HEK293 (cell line): ENCODE measurements at regions not wholly inside any gene's neighbourhood (a gene's known extent, or its start where the extent isn't known, plus 50 kb on each side); places are given as distances from the start of the nearest gene placed in this dataset.

Experiments used
- CTCF ChIA-PET: fragments of 350-600 bp; formaldehyde crosslinking; extraction: SDS; loops from one replicate; lab custom pipeline; 2021; ENCODE audit warnings: antibody characterized with exemption; lab: Yijun Ruan, JAX
- POLR2A ChIA-PET: fragments of 300-600 bp; formaldehyde crosslinking; extraction: SDS; loops from one replicate; lab custom pipeline; 2020; ENCODE audit warnings: antibody characterized with exemption, inconsistent platforms; lab: Yijun Ruan, JAX
- H3K27ac ChIP-seq: fragments of 200-500 bp; sonication (Bioruptor generic); 2 replicates; pipeline ENCODE4 v1.5.1; 2014; ENCODE audit warnings: low read depth, low read length, control low read depth, inconsistent platforms; ENCODE audit errors: extremely low read depth
- H3K36me3 ChIP-seq, 2 experiments: fragments of 200-500 bp in 1 of 2; sonication (Bioruptor generic) in 1 of 2; 1 replicate in 1 of 2; 2 replicates in 1 of 2; pipeline ENCODE4 v1.5.1; 2014 to 2017; ENCODE audit warnings: inconsistent platforms in 2 of 2, low read length in 2 of 2; ENCODE audit not compliant: control insufficient read depth in 2 of 2, insufficient read depth in 1 of 2
- H3K4me1 ChIP-seq: fragments of 200-500 bp; sonication (Bioruptor generic); 2 replicates; pipeline ENCODE4 v1.5.1; 2014; ENCODE audit warnings: mild to moderate bottlenecking, low read length, inconsistent platforms; ENCODE audit not compliant: control insufficient read depth, insufficient read depth
- H3K4me3 ChIP-seq: 2 replicates; pipeline ENCODE4 v1.5.1; 2011; ENCODE audit warnings: low read depth, mild to moderate bottlenecking, control low read depth, low read length, moderate library complexity
- H3K9me3 ChIP-seq: fragments of 200-500 bp; sonication (Bioruptor generic); 2 replicates; pipeline ENCODE4 v1.5.1; 2014; ENCODE audit warnings: low read depth, low read length, inconsistent platforms; ENCODE audit not compliant: control insufficient read depth, insufficient read depth
- ELK4 ChIP-seq: IDR thresholded peaks from 2 replicates; pipeline ENCODE4 v1.6.1; 2011; ENCODE audit warnings: mild to moderate bottlenecking, low read depth, low read length, borderline replicate concordance
- KLF16 ChIP-seq: fragments of 450-650 bp; formaldehyde crosslinking; IDR thresholded peaks from 2 replicates; pipeline ENCODE4 v1.5.1; 2017; ENCODE audit warnings: missing biosample characterization, missing genetic modification characterization
- KLF8 ChIP-seq: fragments of 450-650 bp; formaldehyde crosslinking; IDR thresholded peaks from 2 replicates; pipeline ENCODE4 v1.5.1; 2016; ENCODE audit warnings: missing biosample characterization, missing genetic modification characterization
- MYNN ChIP-seq: fragments of 450-650 bp; formaldehyde crosslinking; IDR thresholded peaks from 2 replicates; pipeline ENCODE4 v1.5.1; 2016; ENCODE audit warnings: missing biosample characterization, missing genetic modification characterization, borderline replicate concordance
- MZF1 ChIP-seq: fragments of 450-650 bp; formaldehyde crosslinking; IDR thresholded peaks from 2 replicates; pipeline ENCODE4 v1.5.1; 2017; ENCODE audit warnings: missing biosample characterization, missing genetic modification characterization, borderline replicate concordance
- REPIN1 ChIP-seq: fragments of 450-650 bp; formaldehyde crosslinking; IDR thresholded peaks from 2 replicates; pipeline ENCODE4 v1.5.1; 2017; ENCODE audit warnings: missing biosample characterization, missing genetic modification characterization, low read depth
- SP7 ChIP-seq: fragments of 450-650 bp; formaldehyde crosslinking; IDR thresholded peaks from 2 replicates; pipeline ENCODE4 v1.5.1; 2016; ENCODE audit warnings: missing biosample characterization, missing genetic modification characterization
- ZBTB7A ChIP-seq: fragments of 450-650 bp; formaldehyde crosslinking; IDR thresholded peaks from 2 replicates; pipeline ENCODE4 v1.5.1; 2016; ENCODE audit warnings: low read depth, missing biosample characterization, missing genetic modification characterization
- ZFP41 ChIP-seq: fragments of 450-650 bp; formaldehyde crosslinking; IDR thresholded peaks from 2 replicates; pipeline ENCODE4 v1.5.1; 2016; ENCODE audit warnings: missing biosample characterization, missing genetic modification characterization, borderline replicate concordance
- ZNF214 ChIP-seq: fragments of 450-650 bp; formaldehyde crosslinking; IDR thresholded peaks from 2 replicates; pipeline ENCODE4 v1.5.1; 2017; ENCODE audit warnings: missing biosample characterization, mild to moderate bottlenecking, missing genetic modification characterization, borderline replicate concordance
- ZNF274 ChIP-seq, 2 experiments: fragments of 200-500 bp in 1 of 2; fragments of 450-650 bp in 1 of 2; sonication (Bioruptor generic) in 1 of 2; formaldehyde crosslinking in 1 of 2; IDR thresholded peaks; 2 replicates each; pipeline versions ENCODE4 v1.5.1 to v1.6.1; 2014 to 2016; ENCODE audit warnings: borderline replicate concordance in 1 of 2, inconsistent platforms in 1 of 2, low read length in 1 of 2, missing biosample characterization in 1 of 2, missing genetic modification characterization in 1 of 2
- ZNF302 ChIP-seq: fragments of 450-650 bp; formaldehyde crosslinking; IDR thresholded peaks from 2 replicates; pipeline ENCODE4 v1.5.1; 2016; ENCODE audit warnings: missing biosample characterization, missing genetic modification characterization, low read depth
- ZNF416 ChIP-seq: fragments of 450-650 bp; formaldehyde crosslinking; IDR thresholded peaks from 2 replicates; pipeline ENCODE4 v1.5.1; 2016; ENCODE audit warnings: missing biosample characterization, missing genetic modification characterization
- ZNF48 ChIP-seq: fragments of 450-650 bp; formaldehyde crosslinking; IDR thresholded peaks from 2 replicates; pipeline ENCODE4 v1.5.1; 2016; ENCODE audit warnings: missing biosample characterization, missing genetic modification characterization
- ZNF629 ChIP-seq: fragments of 450-650 bp; formaldehyde crosslinking; IDR thresholded peaks from 2 replicates; pipeline ENCODE4 v1.5.1; 2017; ENCODE audit warnings: missing biosample characterization, missing genetic modification characterization
- ZNF701 ChIP-seq: fragments of 450-650 bp; formaldehyde crosslinking; IDR thresholded peaks from 2 replicates; pipeline ENCODE4 v1.5.1; 2016; ENCODE audit warnings: missing biosample characterization, missing genetic modification characterization
- ZNF768 ChIP-seq: fragments of 450-650 bp; formaldehyde crosslinking; IDR thresholded peaks from 2 replicates; pipeline ENCODE4 v1.5.1; 2018; ENCODE audit warnings: missing biosample characterization, mild to moderate bottlenecking, missing genetic modification characterization
- ZNF776 ChIP-seq: fragments of 450-650 bp; formaldehyde crosslinking; IDR thresholded peaks from 2 replicates; pipeline ENCODE4 v1.5.0; 2017; ENCODE audit warnings: missing biosample characterization, missing genetic modification characterization, borderline replicate concordance
- ZSCAN16 ChIP-seq: fragments of 450-650 bp; formaldehyde crosslinking; IDR thresholded peaks from 2 replicates; pipeline ENCODE4 v1.5.1; 2016; ENCODE audit warnings: missing biosample characterization, missing genetic modification characterization
- TF ChIP-seq, protein P1 (sequence below): fragments of 450-650 bp; formaldehyde crosslinking; IDR thresholded peaks from 2 replicates; pipeline ENCODE4 v1.5.1; 2016; ENCODE audit warnings: missing biosample characterization, missing genetic modification characterization
- TF ChIP-seq, protein P2 (sequence below): sonication (generic); formaldehyde crosslinking; IDR thresholded peaks from 2 replicates; pipeline ENCODE4 v1.8.1; 2022; ENCODE audit warnings: mild to moderate bottlenecking, moderate library complexity, missing genetic modification reagents

- H3K9me3 ChIP-seq: no peaks in the 10 kb centered on the region
- H3K4me3 ChIP-seq: no peak overlapping the region
- H3K36me3 ChIP-seq: no peaks in the 10 kb centered on the region
- ChIA-PET CTCF (no interaction called here), POLR2A (no interaction called here)
- no peak for TF ChIP-seq SP7 (tag by site-specific recombination)
- TF ChIP-seq ZNF274 (IDR thresholded peaks at IDR 0.05; ENCODE audit: low read length): no peak
- TF ChIP-seq ZNF274 (tag by site-specific recombination; IDR thresholded peaks at IDR 0.05; ENCODE audit: borderline replicate concordance): no peak
- no peak overlapping the region for H3K27ac ChIP-seq
- no peaks in the 10 kb centered on the region for H3K4me1 ChIP-seq
These were observed 428.6 kb downstream of the HACE1 start for GRCh38 chr6:104431096-104431495.

DNA sequence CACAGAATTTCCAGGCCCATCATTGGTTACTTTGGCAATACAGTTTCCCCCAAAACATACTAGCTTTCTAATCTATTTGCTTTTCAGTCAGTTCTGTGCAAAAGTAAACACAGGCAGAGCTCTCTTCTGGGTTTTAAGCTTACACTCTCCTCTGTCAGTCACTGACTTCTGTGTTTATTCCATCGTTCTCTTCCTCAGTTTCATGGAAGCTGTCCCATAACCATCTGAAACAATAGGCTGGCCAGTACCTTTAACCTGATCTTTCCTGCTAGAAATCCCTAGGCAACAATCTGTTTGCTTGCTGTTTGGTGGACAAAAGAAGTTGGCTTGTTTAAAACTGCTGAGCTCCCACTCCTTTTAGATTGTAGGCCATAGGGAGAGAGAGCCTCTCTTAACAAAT, 431.5 kb downstream of the HACE1 start:
- Histone ChIP-seq H3K27ac (no peak overlapping the region), H3K4me1 (no peaks in the 10 kb centered on the region), H3K4me3 (no peak overlapping the region), H3K9me3 (no peaks in the 10 kb centered on the region), H3K36me3 (no peaks in the 10 kb centered on the region)
- ChIA-PET POLR2A (no interaction called here), CTCF (no interaction called here)
- no peak for TF ChIP-seq ZBTB7A
- no peak for TF ChIP-seq ZNF701 (tag by site-specific recombination)
- TF ChIP-seq MYNN (tag by site-specific recombination): no peak
- no peak for TF ChIP-seq ZNF48

- H3K27ac ChIP-seq: no peak overlapping the region
- TF ChIP-seq MZF1 (tag by site-specific recombination) (no peak), ELK4 (no peak), REPIN1 (tag by site-specific recombination) (no peak), ZFP41 (tag by site-specific recombination) (no peak)
- TF ChIP-seq, all 188 proteins: peak for 0
- Histone ChIP-seq H3K9me3 (no peaks in the 10 kb centered on the region), H3K36me3 (no peaks in the 10 kb centered on the region), H3K4me3 (no peak overlapping the region), H3K4me1 (no peaks in the 10 kb centered on the region)
- CTCF ChIA-PET: no interaction called here
- POLR2A ChIA-PET: no interaction called here
These were observed 436.0 kb downstream of the HACE1 start for GRCh38 chr6:104423691-104424090.

DNA sequence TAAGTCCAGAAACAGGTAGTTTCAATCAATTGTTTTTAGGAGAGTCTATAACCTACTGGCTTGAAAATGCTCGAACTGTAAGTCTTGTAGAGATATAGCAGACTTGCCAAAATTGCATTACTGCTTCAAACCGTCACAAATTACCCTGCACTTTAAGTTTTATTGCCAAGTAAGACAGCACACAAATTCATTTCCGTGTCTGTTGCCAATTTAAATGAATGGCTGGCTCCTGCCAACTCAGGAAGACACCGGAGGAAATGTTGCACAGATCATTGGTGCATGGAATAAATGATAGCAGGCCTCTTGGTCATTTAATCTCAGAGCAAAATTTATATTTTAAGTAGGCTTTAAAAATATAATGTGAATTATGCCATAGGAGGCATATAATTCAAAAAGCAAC, 438.1 kb downstream of the HACE1 start:
- no peak overlapping the region for H3K4me3 ChIP-seq
- H3K27ac ChIP-seq: no peak overlapping the region
- H3K9me3 ChIP-seq: no peaks in the 10 kb centered on the region
- ChIA-PET CTCF (no interaction called here), POLR2A (no interaction called here)
- no peaks in the 10 kb centered on the region for H3K4me1 ChIP-seq
- TF ChIP-seq ZNF768 (tag by site-specific recombination): no peak
- H3K36me3 ChIP-seq: no peaks in the 10 kb centered on the region

GRCh38 chr6:104418839-104419238, 440.9 kb downstream of the HACE1 start:
- POLR2A ChIA-PET: no interaction called here
- H3K4me1 ChIP-seq: no peaks in the 10 kb centered on the region
- TF ChIP-seq ZNF214 (no peak), ZNF274 (IDR thresholded peaks at IDR 0.05; ENCODE audit: low read length) (no peak), ZNF274 (tag by site-specific recombination; IDR thresholded peaks at IDR 0.05; ENCODE audit: borderline replicate concordance) (no peak), ZNF416 (no peak), KLF8 (tag by site-specific recombination) (no peak), ZNF776 (no peak), ZNF302 (no peak), KLF16 (tag by site-specific recombination) (no peak), ZSCAN16 (tag by site-specific recombination) (no peak), ZNF629 (tag by site-specific recombination) (no peak)
- TF ChIP-seq, protein P1, sequence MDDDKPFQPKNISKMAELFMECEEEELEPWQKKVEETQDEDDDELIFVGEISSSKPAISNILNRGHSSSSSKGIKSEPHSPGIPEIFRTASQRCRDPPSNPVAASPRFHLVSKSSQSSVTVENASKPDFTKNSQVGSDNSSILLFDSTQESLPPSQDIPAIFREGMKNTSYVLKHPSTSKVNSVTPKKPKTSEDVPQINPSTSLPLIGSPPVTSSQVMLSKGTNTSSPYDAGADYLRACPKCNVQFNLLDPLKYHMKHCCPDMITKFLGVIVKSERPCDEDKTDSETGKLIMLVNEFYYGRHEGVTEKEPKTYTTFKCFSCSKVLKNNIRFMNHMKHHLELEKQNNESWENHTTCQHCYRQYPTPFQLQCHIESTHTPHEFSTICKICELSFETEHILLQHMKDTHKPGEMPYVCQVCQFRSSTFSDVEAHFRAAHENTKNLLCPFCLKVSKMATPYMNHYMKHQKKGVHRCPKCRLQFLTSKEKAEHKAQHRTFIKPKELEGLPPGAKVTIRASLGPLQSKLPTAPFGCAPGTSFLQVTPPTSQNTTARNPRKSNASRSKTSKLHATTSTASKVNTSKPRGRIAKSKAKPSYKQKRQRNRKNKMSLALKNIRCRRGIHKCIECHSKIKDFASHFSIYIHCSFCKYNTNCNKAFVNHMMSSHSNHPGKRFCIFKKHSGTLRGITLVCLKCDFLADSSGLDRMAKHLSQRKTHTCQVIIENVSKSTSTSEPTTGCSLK: no peak
- TF ChIP-seq, protein P2, sequence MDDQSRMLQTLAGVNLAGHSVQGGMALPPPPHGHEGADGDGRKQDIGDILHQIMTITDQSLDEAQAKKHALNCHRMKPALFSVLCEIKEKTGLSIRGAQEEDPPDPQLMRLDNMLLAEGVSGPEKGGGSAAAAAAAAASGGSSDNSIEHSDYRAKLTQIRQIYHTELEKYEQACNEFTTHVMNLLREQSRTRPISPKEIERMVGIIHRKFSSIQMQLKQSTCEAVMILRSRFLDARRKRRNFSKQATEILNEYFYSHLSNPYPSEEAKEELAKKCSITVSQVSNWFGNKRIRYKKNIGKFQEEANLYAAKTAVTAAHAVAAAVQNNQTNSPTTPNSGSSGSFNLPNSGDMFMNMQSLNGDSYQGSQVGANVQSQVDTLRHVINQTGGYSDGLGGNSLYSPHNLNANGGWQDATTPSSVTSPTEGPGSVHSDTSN (CRISPR knock-in tag): no peak

More at GRCh38 chr6:104418839-104419238, 440.9 kb downstream of the HACE1 start:
- CTCF ChIA-PET: interaction anchor here (0.7 kb wide), 1 partner anchor 14 kb away, joined by 3 read pairs; no protein-coding TSS in a partner anchor
- Histone ChIP-seq H3K4me3 (no peak overlapping the region), H3K27ac (no peak overlapping the region), H3K9me3 (no peaks in the 10 kb centered on the region), H3K36me3 (no peaks in the 10 kb centered on the region)
